H9 (cell line): ENCODE measurements at regions not wholly inside any gene's neighbourhood (a gene's known extent, or its start where the extent isn't known, plus 50 kb on each side); places are given as distances from the start of the nearest gene placed in this dataset.

Experiments
- DNase-seq: peaks from one replicate; pipeline ENCODE4 v3.0.0-alpha.2; 2017
- H2AFZ ChIP-seq: one replicate; pipeline ENCODE4 v1.6.1; 2013; ENCODE audit warnings: mild to moderate bottlenecking, low read length, control low read depth, moderate library complexity
- H2AK5ac ChIP-seq: 2 replicates; pipeline ENCODE4 v1.6.1; 2013; ENCODE audit warnings: low read length, control low read depth, mixed read lengths; ENCODE audit not compliant: insufficient read length
- H2BK120ac ChIP-seq: one replicate; pipeline ENCODE4 v1.6.1; 2013; ENCODE audit warnings: low read depth, mild to moderate bottlenecking, low read length, control low read depth, inconsistent platforms; ENCODE audit not compliant: poor library complexity, severe bottlenecking
- H2BK12ac ChIP-seq: 2 replicates; pipeline ENCODE4 v1.6.1; 2013; ENCODE audit warnings: low read length, control low read depth, mixed read lengths, low read depth; ENCODE audit not compliant: insufficient read length
- H2BK15ac ChIP-seq: 2 replicates; pipeline ENCODE4 v1.6.1; 2013; ENCODE audit warnings: low read depth, low read length, control low read depth
- H2BK20ac ChIP-seq: one replicate; pipeline ENCODE4 v1.6.1; 2013; ENCODE audit warnings: low read depth, mild to moderate bottlenecking, low read length, control low read depth, inconsistent platforms; ENCODE audit not compliant: poor library complexity, severe bottlenecking
- H2BK5ac ChIP-seq: 2 replicates; pipeline ENCODE4 v1.6.1; 2013; ENCODE audit warnings: low read length, control low read depth, mixed read lengths; ENCODE audit not compliant: insufficient read length
- H3K14ac ChIP-seq: 2 replicates; pipeline ENCODE4 v1.6.1; 2013; ENCODE audit warnings: low read length, control low read depth; ENCODE audit not compliant: insufficient read depth
- H3K18ac ChIP-seq: 2 replicates; pipeline ENCODE4 v1.6.1; 2013; ENCODE audit warnings: low read depth, mild to moderate bottlenecking, mixed read lengths, low read length, control low read depth; ENCODE audit not compliant: insufficient read length
- H3K23ac ChIP-seq: 2 replicates; pipeline ENCODE4 v1.6.1; 2013; ENCODE audit warnings: low read length, control low read depth, mixed read lengths, low read depth; ENCODE audit not compliant: insufficient read length
- H3K23me2 ChIP-seq: 2 replicates; pipeline ENCODE4 v1.6.1; 2013; ENCODE audit warnings: low read depth, mild to moderate bottlenecking, mixed read lengths, low read length, control low read depth; ENCODE audit not compliant: insufficient read length, poor library complexity, severe bottlenecking
- H3K27ac ChIP-seq: 2 replicates; pipeline ENCODE4 v1.5.1; 2013; ENCODE audit warnings: low read length, control low read depth, mixed read lengths, low read depth; ENCODE audit not compliant: insufficient read length
- H3K27me3 ChIP-seq: 2 replicates; pipeline ENCODE4 v1.6.1; 2013; ENCODE audit warnings: low read length, control low read depth, inconsistent platforms; ENCODE audit not compliant: insufficient read depth
- H3K4ac ChIP-seq: 2 replicates; pipeline ENCODE4 v1.6.1; 2013; ENCODE audit warnings: low read depth, mild to moderate bottlenecking, control low read depth, inconsistent platforms, low read length, moderate library complexity
- H3K4me1 ChIP-seq: 2 replicates; pipeline ENCODE4 v1.6.1; 2013; ENCODE audit warnings: low read length, control low read depth, inconsistent platforms; ENCODE audit not compliant: insufficient read depth
- H3K4me2 ChIP-seq: 2 replicates; pipeline ENCODE4 v1.6.1; 2013; ENCODE audit warnings: low read length, control low read depth, mixed read lengths; ENCODE audit not compliant: insufficient read length, insufficient read depth
- H3K56ac ChIP-seq: 2 replicates; pipeline ENCODE4 v1.6.1; 2013; ENCODE audit warnings: low read depth, mild to moderate bottlenecking, mixed read lengths, low read length, control low read depth; ENCODE audit not compliant: insufficient read length
- H3K79me1 ChIP-seq: 2 replicates; pipeline ENCODE4 v1.6.1; 2013; ENCODE audit warnings: low read depth, mild to moderate bottlenecking, moderate library complexity, low read length, control low read depth, inconsistent platforms; ENCODE audit not compliant: insufficient read depth, poor library complexity, severe bottlenecking
- H3K79me2 ChIP-seq: 2 replicates; pipeline ENCODE4 v1.6.1; 2013; ENCODE audit warnings: low read length, control low read depth, inconsistent platforms; ENCODE audit not compliant: insufficient read depth
- H3K9ac ChIP-seq: 2 replicates; pipeline ENCODE4 v1.6.1; 2013; ENCODE audit warnings: low read length, control low read depth, mixed read lengths; ENCODE audit not compliant: insufficient read length; ENCODE audit errors: extremely low read depth
- H3K9me3 ChIP-seq: one replicate; pipeline ENCODE4 v1.6.1; 2013; ENCODE audit warnings: low read depth, low read length, inconsistent platforms; ENCODE audit not compliant: control insufficient read depth
- H3T11ph ChIP-seq: one replicate; pipeline ENCODE4 v1.6.1; 2013; ENCODE audit warnings: mild to moderate bottlenecking, low read length, control low read depth, inconsistent platforms
- H4K20me1 ChIP-seq: one replicate; pipeline ENCODE4 v1.6.1; 2013; ENCODE audit not compliant: control insufficient read depth, insufficient read length, insufficient read depth
- H4K5ac ChIP-seq: 2 replicates; pipeline ENCODE4 v1.6.1; 2013; ENCODE audit warnings: low read depth, mild to moderate bottlenecking, mixed read lengths, low read length, control low read depth; ENCODE audit not compliant: insufficient read length
- H4K8ac ChIP-seq: replicated peaks from 2 replicates; pipeline ENCODE4 v1.6.1; 2013; ENCODE audit warnings: low read length, control low read depth, mixed read lengths, low read depth; ENCODE audit not compliant: insufficient read length
- H4K91ac ChIP-seq: 2 replicates; pipeline ENCODE4 v1.6.1; 2013; ENCODE audit warnings: low read depth, mild to moderate bottlenecking, moderate library complexity, mixed read lengths, low read length, control low read depth; ENCODE audit not compliant: insufficient read length
- H3K27ac Mint-ChIP-seq, 3 experiments: 2 replicates in 2 of 3; 3 replicates in 1 of 3; pipeline ENCODE4 v1.8.0; 2020 to 2021; ENCODE audit warnings: mixed read lengths in 3 of 3, mild to moderate bottlenecking in 1 of 3, moderate library complexity in 1 of 3
- H3K27me3 Mint-ChIP-seq: 2 replicates; pipeline ENCODE4 v1.8.0; 2021; ENCODE audit warnings: low read depth, mild to moderate bottlenecking, moderate library complexity, mixed read lengths
- H3K36me3 Mint-ChIP-seq, 3 experiments: 2 replicates in 2 of 3; 3 replicates in 1 of 3; pipeline ENCODE4 v1.8.0; 2020 to 2021; ENCODE audit warnings: low read depth in 3 of 3, mixed read lengths in 3 of 3; ENCODE audit not compliant: insufficient read depth in 1 of 3
- H3K4me1 Mint-ChIP-seq, 2 experiments: 2 replicates each; pipeline ENCODE4 v1.8.0; 2020; ENCODE audit warnings: mixed read lengths in 2 of 2
- H3K4me3 Mint-ChIP-seq, 2 experiments: 2 replicates in 1 of 2; 3 replicates in 1 of 2; pipeline ENCODE4 v1.8.0; 2020 to 2021; ENCODE audit warnings: mild to moderate bottlenecking in 2 of 2, mixed read lengths in 2 of 2, moderate library complexity in 1 of 2
- H3K9me3 Mint-ChIP-seq, 2 experiments: 2 replicates in 1 of 2; 3 replicates in 1 of 2; pipeline ENCODE4 v1.8.0; 2020; ENCODE audit warnings: mild to moderate bottlenecking in 2 of 2, mixed read lengths in 2 of 2, moderate library complexity in 1 of 2
- CTCF ChIP-seq: fragments of 200-600 bp; sonication (generic); conservative IDR thresholded peaks from 3 replicates; pipeline ENCODE4 v1.8.0; 2021; ENCODE audit warnings: antibody characterized with exemption, mild to moderate bottlenecking
- WGBS: extraction: QIAGEN DNeasy Blood & Tissue Kit; methylation state at CpG from one replicate; pipeline ENCODE4 v1.1.7; 2013; ENCODE audit warnings: missing lambda C conversion rate, low lambda C conversion rate, mixed read lengths; ENCODE audit not compliant: insufficient read length; ENCODE audit errors: extremely low coverage; 5-methylcytosine and 5-hydroxymethylcytosine counted together

DNA sequence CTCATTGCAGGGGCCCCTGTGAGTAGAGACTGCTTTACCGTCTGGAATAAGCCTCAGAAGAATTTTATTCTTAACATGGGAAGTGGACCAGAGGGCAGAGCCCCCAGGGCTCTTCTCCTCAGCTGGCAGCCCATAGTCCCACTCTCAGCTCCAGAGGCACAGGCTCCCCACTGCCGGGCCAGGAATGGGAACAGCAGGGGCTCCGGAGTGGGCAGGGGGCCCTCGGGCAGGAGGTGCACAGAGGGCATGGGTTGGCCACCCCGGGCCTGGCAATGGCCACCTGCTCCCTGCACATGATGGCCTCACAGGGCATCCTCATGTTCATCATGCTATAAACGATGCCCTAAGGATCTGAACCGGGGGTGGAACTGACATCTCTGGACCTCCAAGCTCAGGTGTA is 1469.7 kb downstream of the BRD1 start:
- H2BK12ac ChIP-seq = no peak overlapping the region
- no peak overlapping the region for H3K23ac ChIP-seq
- H3K9ac ChIP-seq = no peak overlapping the region
- no peak overlapping the region for H4K91ac ChIP-seq
- H3K56ac ChIP-seq = no peak overlapping the region
- no peak overlapping the region for H3K27ac Mint-ChIP-seq
- H3K9me3 Mint-ChIP-seq = no peaks in the 10 kb centered on the region
- no peak overlapping the region for H2AK5ac ChIP-seq
- no peak overlapping the region for H2BK15ac ChIP-seq
- no peak for DNase-seq
- no peaks in the 10 kb centered on the region for H3K9me3 ChIP-seq
- no peaks in the 10 kb centered on the region; a peak in 1 of 7 replicates for H3K36me3 Mint-ChIP-seq
- no peak overlapping the region for H3K18ac ChIP-seq
- H3K79me2 ChIP-seq = no peaks in the 10 kb centered on the region
- H2AFZ ChIP-seq = no peak overlapping the region
- no peak overlapping the region for H4K8ac ChIP-seq
- TF ChIP-seq CTCF = no peak
- no peak overlapping the region for H3K14ac ChIP-seq
- no peak overlapping the region for H2BK20ac ChIP-seq
- peaks cover 21% of the 10 kb centered on the region for H3K27me3 Mint-ChIP-seq
- no peak overlapping the region for H3K27ac ChIP-seq
- H3K4me1 ChIP-seq = no peaks in the 10 kb centered on the region; the same call in 1 of the 2 replicates
- peaks cover 23 to 27% of the 10 kb centered on the region in 2 experiments for H3K4me1 Mint-ChIP-seq
- H3K23me2 ChIP-seq = no peaks in the 10 kb centered on the region
- H4K5ac ChIP-seq = no peak overlapping the region
- H3K4me2 ChIP-seq = no peak overlapping the region
- no peaks in the 10 kb centered on the region for H3K79me1 ChIP-seq
- H3T11ph ChIP-seq = no peak overlapping the region
- no peak overlapping the region; the same call in 1 of the 2 replicates for H3K4ac ChIP-seq
- no CpG with 5 or more reads among the region's 7 CpGs for WGBS
- H3K27me3 ChIP-seq = no peaks in the 10 kb centered on the region
- no peaks in the 10 kb centered on the region for H4K20me1 ChIP-seq
- no peak overlapping the region for H2BK5ac ChIP-seq
- no peak overlapping the region for H2BK120ac ChIP-seq
- H3K4me3 Mint-ChIP-seq = no peak overlapping the region
